Activated CD4-positive, alpha-beta T cell treated with anti-CD3 and anti-CD28 coated beads for 36 hours (primary cell): ENCODE measurements at regions not wholly inside any gene's neighbourhood (a gene's known extent, or its start where the extent isn't known, plus 50 kb on each side); places are given as distances from the start of the nearest gene placed in this dataset.

Source experiments
- ATAC-seq: fragments of 200-7000 bp; cut with Tn5 transposase; one replicate; pipeline ENCODE4 v1.10.0; 2021; ENCODE audit warnings: mild to moderate bottlenecking, moderate library complexity
- CTCF ChIA-PET: fragments of 350-600 bp; sonication (Branson Sonifier 250); formaldehyde crosslinking; loops from one replicate; lab custom pipeline; 2021; ENCODE audit warnings: antibody characterized with exemption; lab: Charles Lee
- POLR2A ChIA-PET: fragments of 350-600 bp; sonication (Branson Sonifier 250); formaldehyde crosslinking; loops from one replicate; lab custom pipeline; 2021; ENCODE audit warnings: antibody characterized with exemption, inconsistent platforms; lab: Charles Lee
- DNase-seq: peaks from one replicate; pipeline ENCODE4 v3.0.0-alpha.2; 2020
- H3K27ac Mint-ChIP-seq: one replicate; pipeline ENCODE4 v1.8.0; 2021; ENCODE audit warnings: mixed read lengths
- H3K27me3 Mint-ChIP-seq: one replicate; pipeline ENCODE4 v1.8.0; 2021; ENCODE audit warnings: mixed read lengths
- H3K36me3 Mint-ChIP-seq: one replicate; pipeline ENCODE4 v1.8.0; 2021; ENCODE audit warnings: low read depth, mixed read lengths
- H3K4me1 Mint-ChIP-seq: one replicate; pipeline ENCODE4 v1.8.0; 2021; ENCODE audit warnings: mixed read lengths
- H3K4me3 Mint-ChIP-seq: one replicate; pipeline ENCODE4 v1.8.0; 2021; ENCODE audit warnings: mild to moderate bottlenecking, moderate library complexity, mixed read lengths
- H3K9me3 Mint-ChIP-seq: one replicate; pipeline ENCODE4 v1.8.0; 2021; ENCODE audit warnings: low read depth, mixed read lengths
- intact Hi-C, 2 experiments: fragments of 100-400 bp; cut with DNase I in 1 of 2; cut with micrococcal nuclease in 1 of 2; formaldehyde crosslinking; loops; one replicate each; pipeline versions ENCODE4 v1.14.2 to v1.15.1; 2022 to 2024; cut with DNase I, micrococcal nuclease

DNA sequence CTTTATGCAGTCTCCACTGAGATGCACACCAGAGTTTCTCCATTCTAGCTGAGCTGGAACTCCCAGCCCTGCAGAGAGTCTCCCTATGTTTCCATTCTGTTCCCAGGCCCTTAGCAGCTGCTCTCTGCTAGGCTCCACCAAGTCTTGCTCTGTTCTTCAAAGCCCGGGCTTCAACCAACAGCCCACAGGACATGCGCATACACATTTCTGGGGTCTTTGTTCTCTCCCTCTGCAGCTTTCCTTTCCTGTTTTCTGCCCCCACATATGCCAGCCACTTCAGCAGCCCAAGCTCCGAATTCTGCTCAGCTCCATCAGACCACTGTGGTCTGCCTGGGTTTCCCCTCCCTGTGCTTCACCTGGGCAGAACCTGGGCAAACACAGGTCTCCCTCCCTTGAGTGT, 205.9 kb downstream of the CBLN1 start:
- ChIA-PET POLR2A (no interaction called here), CTCF (interaction anchor here (0.6 kb wide), 1 partner anchor 213 kb away, joined by 3 read pairs; no protein-coding TSS in a partner anchor)
- H3K27me3 Mint-ChIP-seq: no peaks in the 10 kb centered on the region
- H3K4me3 Mint-ChIP-seq: no peak overlapping the region
- H3K9me3 Mint-ChIP-seq: peaks cover 15% of the 10 kb centered on the region
- intact Hi-C loops: no loop called here
- H3K4me1 Mint-ChIP-seq: no peaks in the 10 kb centered on the region
- no peak for DNase-seq
- H3K36me3 Mint-ChIP-seq: no peaks in the 10 kb centered on the region
- no peak overlapping the region for H3K27ac Mint-ChIP-seq
- no peak for ATAC-seq

DNA sequence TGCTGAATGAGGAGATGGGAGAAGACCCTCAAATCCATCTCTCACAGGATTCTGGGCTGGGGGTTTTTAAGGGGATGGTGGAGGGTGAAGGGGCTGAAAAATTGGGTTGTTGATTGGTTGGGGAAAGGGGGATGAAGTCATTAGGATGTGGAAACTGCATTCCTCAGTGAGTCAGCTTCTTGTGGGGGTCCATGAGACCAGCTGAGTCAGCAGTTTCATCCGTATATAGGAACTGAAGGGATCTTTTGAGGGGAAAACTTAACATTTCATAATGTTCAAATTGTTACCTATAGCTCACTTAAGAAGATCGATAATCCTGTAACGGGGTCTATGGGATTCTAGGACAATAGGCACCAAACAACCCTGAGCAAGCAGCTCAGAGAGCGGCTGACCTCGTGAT, 213.4 kb downstream of the CBLN1 start:
- ChIA-PET CTCF (interaction anchor here (0.6 kb wide), 1 partner anchor 185 kb away, joined by 3 read pairs; no protein-coding TSS in a partner anchor), POLR2A (no interaction called here)
- no peak for ATAC-seq
- H3K4me3 Mint-ChIP-seq: no peak overlapping the region
- no peaks in the 10 kb centered on the region for H3K36me3 Mint-ChIP-seq
- peaks cover 3% of the 10 kb centered on the region for H3K9me3 Mint-ChIP-seq
- no peak overlapping the region for H3K27ac Mint-ChIP-seq
- H3K4me1 Mint-ChIP-seq: no peaks in the 10 kb centered on the region
- no peak for DNase-seq
- intact Hi-C loops: no loop called here
- peaks cover 2% of the 10 kb centered on the region for H3K27me3 Mint-ChIP-seq

DNA sequence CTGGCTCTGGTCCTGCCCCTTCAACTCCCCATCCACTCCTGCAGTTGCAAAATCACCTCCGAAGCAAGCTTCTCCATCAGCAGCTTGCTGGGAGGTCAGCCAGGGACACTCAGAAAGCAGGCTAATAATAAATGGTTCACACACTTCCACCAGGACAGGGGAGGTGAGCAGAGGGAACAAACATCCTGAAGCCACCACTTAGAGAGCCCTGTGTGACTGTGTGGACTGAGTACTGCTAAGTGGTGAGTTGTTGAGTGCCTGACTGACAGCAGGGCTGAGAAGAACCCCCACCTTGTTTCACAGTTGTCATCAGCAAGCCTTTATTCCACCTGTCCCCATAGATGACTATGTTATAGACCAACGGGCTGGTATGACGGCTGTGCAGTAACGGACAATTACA, 213.9 kb downstream of the CBLN1 start:
- ChIA-PET POLR2A (no interaction called here), CTCF (no interaction called here)
- Mint-ChIP-seq H3K4me1 (no peaks in the 10 kb centered on the region), H3K4me3 (no peak overlapping the region), H3K9me3 (peaks cover 3% of the 10 kb centered on the region), H3K36me3 (no peaks in the 10 kb centered on the region), H3K27ac (no peak overlapping the region), H3K27me3 (peaks cover 2% of the 10 kb centered on the region)
- ATAC-seq (no peak), DNase-seq (no peak)
- intact Hi-C loops: no loop called here

DNA sequence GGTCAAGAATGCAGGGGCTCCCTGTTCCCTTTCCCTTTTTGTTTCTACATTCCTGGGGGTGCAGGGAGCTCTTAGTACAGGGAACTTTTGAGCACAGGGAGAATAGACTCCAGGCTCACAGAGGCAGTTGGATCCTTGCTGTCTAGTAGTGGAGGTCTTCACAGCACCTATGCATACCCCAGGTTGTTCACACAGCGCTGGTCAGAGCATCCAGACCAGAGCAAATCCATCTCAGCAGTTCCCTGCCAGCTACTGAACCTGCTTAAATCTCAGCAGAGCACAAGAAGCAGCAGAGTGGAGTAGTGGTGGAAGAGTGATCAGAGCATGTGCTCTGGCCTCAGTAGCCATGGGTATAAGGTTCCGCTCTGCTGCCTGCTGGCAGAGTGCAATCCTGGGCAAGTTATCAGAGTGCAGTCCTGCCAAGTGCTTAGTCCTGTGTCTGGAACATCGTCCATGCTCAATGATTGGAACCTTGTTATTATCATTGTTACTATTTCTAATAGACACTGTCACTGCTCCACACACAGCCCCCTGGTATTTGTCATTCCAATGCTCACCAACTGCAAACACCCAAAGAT, 220.4 kb downstream of the CBLN1 start:
- no peak for ATAC-seq
- Mint-ChIP-seq H3K36me3 (no peaks in the 10 kb centered on the region), H3K27me3 (peaks cover 2% of the 10 kb centered on the region), H3K9me3 (no peaks in the 10 kb centered on the region), H3K27ac (no peak overlapping the region), H3K4me1 (no peaks in the 10 kb centered on the region), H3K4me3 (no peak overlapping the region)
- intact Hi-C loops: no loop called here
- ChIA-PET POLR2A (no interaction called here), CTCF (no interaction called here)
- DNase-seq: no peak

DNA sequence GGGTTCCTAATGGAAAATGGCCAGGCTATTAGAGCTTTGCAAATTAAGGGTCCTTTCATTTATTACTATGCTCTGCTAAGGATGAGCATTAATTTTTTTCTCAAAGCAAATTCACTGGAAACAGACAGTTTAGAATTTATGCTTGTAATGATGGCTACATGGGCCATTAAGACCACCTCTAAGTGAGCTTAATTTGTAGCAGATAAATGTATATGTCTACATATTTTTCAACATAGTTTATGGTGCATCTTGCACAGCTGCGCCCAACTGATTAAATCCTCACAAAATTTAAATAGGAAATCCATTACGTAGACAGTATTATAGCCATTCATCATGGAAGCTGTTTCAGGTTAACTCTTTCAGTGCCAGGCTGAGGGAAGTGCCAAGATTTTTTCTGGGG, 220.9 kb downstream of the CBLN1 start:
- Mint-ChIP-seq H3K4me3 (no peak overlapping the region), H3K36me3 (no peaks in the 10 kb centered on the region), H3K27me3 (peaks cover 2% of the 10 kb centered on the region), H3K4me1 (no peaks in the 10 kb centered on the region), H3K9me3 (no peaks in the 10 kb centered on the region), H3K27ac (no peak overlapping the region)
- intact Hi-C loops: no loop called here
- POLR2A ChIA-PET: no interaction called here
- CTCF ChIA-PET: no interaction called here
- ATAC-seq (no peak), DNase-seq (no peak)

DNA sequence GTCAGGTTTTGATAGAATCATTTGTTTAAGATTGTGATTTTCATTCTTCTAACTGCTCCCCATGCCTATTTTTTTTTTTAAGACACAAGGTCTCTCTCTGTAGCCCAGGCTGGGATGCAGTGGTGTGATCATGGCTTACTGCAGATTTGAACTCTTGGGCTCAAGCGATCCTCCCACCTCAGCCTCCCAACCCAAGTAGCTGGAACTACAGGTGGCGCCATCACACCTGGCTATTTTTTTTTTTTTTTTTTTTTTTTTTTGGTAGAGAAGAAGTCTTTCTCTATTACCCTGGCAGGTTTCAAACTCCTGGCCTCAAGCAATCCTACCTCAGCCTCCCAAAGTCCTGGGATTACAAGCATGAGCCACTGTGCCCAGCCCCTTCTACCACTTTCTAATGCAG, 223.3 kb downstream of the CBLN1 start:
- no peak overlapping the region for H3K27ac Mint-ChIP-seq
- H3K27me3 Mint-ChIP-seq: no peaks in the 10 kb centered on the region
- H3K4me3 Mint-ChIP-seq: no peak overlapping the region
- ChIA-PET CTCF (no interaction called here), POLR2A (no interaction called here)
- no peaks in the 10 kb centered on the region for H3K9me3 Mint-ChIP-seq
- DNase-seq (no peak), ATAC-seq (no peak)
- H3K4me1 Mint-ChIP-seq: no peaks in the 10 kb centered on the region
- H3K36me3 Mint-ChIP-seq: no peaks in the 10 kb centered on the region
- intact Hi-C loops: no loop called here

DNA sequence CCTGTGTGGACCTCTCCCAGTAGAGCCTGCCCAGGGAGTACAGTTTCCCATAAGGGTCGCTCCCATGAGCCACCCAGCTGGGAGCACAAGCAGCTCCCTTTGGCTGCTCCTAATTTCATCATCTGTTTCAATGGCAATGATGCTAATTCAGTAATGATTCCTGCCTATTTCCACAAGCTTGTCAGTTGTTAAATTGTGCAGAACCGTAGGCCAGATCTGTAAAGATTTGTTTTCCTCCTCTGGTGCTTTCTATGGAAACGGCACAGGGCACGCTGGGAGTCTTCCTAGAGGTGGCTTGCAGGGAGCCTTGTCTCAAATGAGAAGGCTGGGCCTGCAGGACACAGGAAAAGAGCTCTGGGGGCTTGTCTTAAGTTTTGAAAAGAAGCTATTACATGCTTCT, 223.7 kb downstream of the CBLN1 start:
- ChIA-PET CTCF (no interaction called here), POLR2A (no interaction called here)
- intact Hi-C loops: no loop called here
- no peaks in the 10 kb centered on the region for H3K9me3 Mint-ChIP-seq
- ATAC-seq: no peak
- no peak overlapping the region for H3K4me3 Mint-ChIP-seq
- no peaks in the 10 kb centered on the region for H3K27me3 Mint-ChIP-seq
- H3K36me3 Mint-ChIP-seq: no peaks in the 10 kb centered on the region
- no peak for DNase-seq
- no peak overlapping the region for H3K27ac Mint-ChIP-seq
- H3K4me1 Mint-ChIP-seq: no peaks in the 10 kb centered on the region

DNA sequence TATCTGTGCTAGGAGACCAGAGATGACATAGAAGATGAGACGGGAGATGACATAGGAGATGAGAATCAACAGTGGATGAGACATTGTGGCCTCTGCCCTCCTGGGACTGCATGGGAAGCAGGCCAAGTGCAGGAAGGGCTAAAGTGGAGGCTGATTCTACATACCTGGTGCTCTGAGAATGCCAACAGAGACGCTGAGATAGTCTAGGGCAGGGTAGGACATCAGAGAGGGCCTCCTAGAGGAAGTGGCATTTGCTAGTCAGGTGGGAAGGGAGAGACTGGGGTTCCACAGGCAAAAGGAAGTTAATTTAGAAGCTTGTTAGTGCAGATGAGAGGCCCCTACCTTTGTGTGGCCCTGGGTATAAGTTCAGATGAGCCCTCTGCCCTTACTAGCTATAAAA, 224.2 kb downstream of the CBLN1 start:
- Mint-ChIP-seq H3K9me3 (no peaks in the 10 kb centered on the region), H3K27me3 (no peaks in the 10 kb centered on the region), H3K4me1 (no peaks in the 10 kb centered on the region), H3K27ac (no peak overlapping the region), H3K4me3 (no peak overlapping the region), H3K36me3 (no peaks in the 10 kb centered on the region)
- intact Hi-C loops: no loop called here
- POLR2A ChIA-PET: no interaction called here
- no peak for DNase-seq
- CTCF ChIA-PET: no interaction called here
- no peak for ATAC-seq

DNA sequence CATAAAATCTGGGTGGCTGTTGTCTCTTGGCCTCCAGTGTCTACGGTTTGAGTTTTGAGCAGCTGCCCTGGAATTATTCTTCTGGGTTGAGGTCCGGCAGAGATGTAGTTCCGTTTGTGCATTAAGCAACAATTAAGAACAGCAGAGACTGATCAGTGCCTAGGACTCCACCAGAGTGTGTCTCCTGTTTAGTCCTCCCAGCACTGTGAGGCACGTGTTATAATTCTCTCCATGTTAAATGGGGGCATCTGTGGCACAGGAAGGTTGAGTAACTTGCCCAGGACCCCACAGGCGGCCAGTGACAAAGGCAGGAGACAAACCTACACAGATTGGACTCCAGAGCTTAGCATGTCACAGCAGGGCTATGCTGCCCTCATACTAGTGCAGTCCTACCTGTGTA, 225.1 kb downstream of the CBLN1 start:
- Mint-ChIP-seq H3K4me3 (no peak overlapping the region), H3K9me3 (no peaks in the 10 kb centered on the region), H3K27ac (no peak overlapping the region), H3K27me3 (no peaks in the 10 kb centered on the region), H3K4me1 (no peaks in the 10 kb centered on the region), H3K36me3 (no peaks in the 10 kb centered on the region)
- CTCF ChIA-PET: no interaction called here
- intact Hi-C loops: no loop called here
- DNase-seq: no peak
- no peak for ATAC-seq
- POLR2A ChIA-PET: no interaction called here

DNA sequence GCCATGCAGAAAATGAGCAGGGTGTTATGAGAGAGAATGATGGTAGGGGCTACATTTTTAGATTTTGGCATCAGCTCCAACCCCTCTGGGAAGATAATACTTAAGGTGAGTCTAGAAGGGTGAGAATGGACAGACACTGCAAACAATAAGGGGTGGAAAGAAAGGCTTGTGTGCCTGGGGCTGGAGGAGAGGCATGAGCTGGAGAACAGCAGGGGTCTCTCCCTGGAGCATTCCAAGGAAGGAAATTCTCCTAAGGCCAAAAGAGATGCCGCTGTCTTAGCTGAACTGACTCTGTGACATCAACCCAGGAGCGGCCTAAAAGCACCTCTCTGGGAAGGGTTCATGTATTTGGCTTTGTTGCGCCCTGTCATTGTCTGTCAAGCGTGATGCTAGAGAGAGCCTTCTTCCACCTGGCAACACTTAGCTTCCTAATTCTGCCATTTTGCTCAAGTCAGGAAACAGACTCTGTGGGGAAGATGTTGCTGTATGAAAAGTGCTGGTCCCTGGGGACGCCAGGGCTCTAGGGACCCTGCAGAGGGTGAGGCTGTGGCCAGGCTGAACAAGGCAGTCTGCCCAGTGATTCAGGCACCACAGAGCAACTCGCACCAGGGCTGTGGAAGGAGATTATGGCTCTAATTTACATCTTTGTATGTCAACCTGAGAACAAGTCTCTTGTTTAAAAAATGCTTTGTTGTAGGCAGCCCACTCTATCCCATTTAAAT, 225.7 kb downstream of the CBLN1 start:
- Mint-ChIP-seq H3K27me3 (no peaks in the 10 kb centered on the region), H3K4me3 (no peak overlapping the region), H3K4me1 (no peaks in the 10 kb centered on the region), H3K36me3 (no peaks in the 10 kb centered on the region), H3K9me3 (no peaks in the 10 kb centered on the region), H3K27ac (no peak overlapping the region)
- intact Hi-C loops: no loop called here
- ATAC-seq (no peak), DNase-seq (no peak)
- ChIA-PET POLR2A (no interaction called here), CTCF (no interaction called here)

DNA sequence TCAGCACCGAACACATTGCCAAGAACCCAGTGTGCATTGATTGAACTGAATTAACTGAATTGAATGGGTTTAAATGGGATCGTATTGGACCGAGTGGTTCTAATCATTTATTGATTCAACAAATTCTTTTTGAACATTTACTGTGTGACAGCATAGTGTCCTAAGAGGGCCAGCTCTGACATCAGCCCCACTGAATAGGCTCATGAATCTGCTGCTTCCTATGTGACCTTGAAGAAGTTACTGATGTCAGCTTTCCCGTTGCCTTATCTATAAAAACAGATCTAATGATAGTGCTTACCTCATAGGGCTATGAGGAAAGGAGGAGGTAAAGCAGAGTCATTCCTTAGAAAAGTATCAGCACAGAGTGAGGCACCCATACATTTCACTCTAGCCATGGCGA, 226.3 kb downstream of the CBLN1 start:
- Mint-ChIP-seq H3K9me3 (no peaks in the 10 kb centered on the region), H3K4me3 (no peak overlapping the region), H3K27ac (no peak overlapping the region), H3K4me1 (no peaks in the 10 kb centered on the region), H3K36me3 (no peaks in the 10 kb centered on the region), H3K27me3 (no peaks in the 10 kb centered on the region)
- intact Hi-C loops: no loop called here
- ChIA-PET POLR2A (no interaction called here), CTCF (no interaction called here)
- ATAC-seq (no peak), DNase-seq (no peak)

DNA sequence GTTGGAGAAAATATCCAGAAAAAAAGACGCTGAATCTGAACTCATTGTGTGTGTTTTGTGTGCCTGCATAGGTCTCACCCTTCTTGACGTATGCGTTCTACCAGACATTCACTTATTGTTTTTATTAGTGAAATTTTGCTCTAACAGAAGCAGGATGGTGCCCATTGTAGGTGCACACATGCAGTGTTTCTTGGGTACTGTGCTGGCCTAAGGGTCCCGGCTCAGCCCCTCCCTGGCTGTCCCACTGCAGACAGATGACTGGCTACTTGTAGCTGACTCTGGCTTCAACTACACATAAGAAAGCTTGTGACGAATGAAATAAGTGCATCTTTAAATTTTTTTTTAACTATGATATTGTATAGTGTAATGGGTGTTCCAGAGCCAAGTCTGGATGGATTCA, 227.0 kb downstream of the CBLN1 start:
- CTCF ChIA-PET: no interaction called here
- POLR2A ChIA-PET: no interaction called here
- H3K4me1 Mint-ChIP-seq: no peaks in the 10 kb centered on the region
- H3K36me3 Mint-ChIP-seq: no peaks in the 10 kb centered on the region
- intact Hi-C loops: no loop called here
- no peaks in the 10 kb centered on the region for H3K9me3 Mint-ChIP-seq
- ATAC-seq (no peak), DNase-seq (no peak)
- H3K27me3 Mint-ChIP-seq: no peaks in the 10 kb centered on the region
- H3K4me3 Mint-ChIP-seq: no peak overlapping the region
- no peak overlapping the region for H3K27ac Mint-ChIP-seq
